ENCODE measurements at regions not wholly inside any gene's neighbourhood (a gene's known extent, or its start where the extent isn't known, plus 50 kb on each side); places are given as distances from the start of the nearest gene placed in this dataset.
"Not testable (repeated sequence)": the region's sequence is repeated elsewhere in the genome, so short reads cannot be mapped to it uniquely, and the experiment has no call there.

- H3F3A ChIP-seq (ENCODE audit: insufficient read depth), result no peaks in the 10 kb centered on the region
- H3K36me3 ChIP-seq (ENCODE audit: low read length), result no peaks in the 10 kb centered on the region
- no peaks in the 10 kb centered on the region for H3K9me3 ChIP-seq (ENCODE audit: insufficient read depth, low read length)
- H4K20me1 ChIP-seq (ENCODE audit: low read depth, low read length), result no peaks in the 10 kb centered on the region
- H3K9me2 ChIP-seq (replicated peaks; ENCODE audit: insufficient read depth, low read length), result no peaks in the 10 kb centered on the region
- no peaks in the 10 kb centered on the region for H3K27me3 ChIP-seq (ENCODE audit: low read length)
- no peak overlapping the region for H3K4me3 ChIP-seq (ENCODE audit: insufficient read depth, low read length, poor library complexity, severe bottlenecking)
- no peak overlapping the region for H2AFZ ChIP-seq (ENCODE audit: low read depth, low read length, severe bottlenecking)
- H3K9ac ChIP-seq (ENCODE audit: low read length), result no peak overlapping the region
- H3K4me2 ChIP-seq (ENCODE audit: low read depth, low read length, poor library complexity, severe bottlenecking), result no peak overlapping the region
- no peaks in the 10 kb centered on the region for H3K79me2 ChIP-seq (ENCODE audit: insufficient read depth, low read length)
- H3K27ac ChIP-seq (ENCODE audit: low read depth, low read length), result no peak overlapping the region
- no peak for TF ChIP-seq EZH2phosphoT487 (conservative IDR thresholded peaks at IDR 0.05; ENCODE audit: low read length)
- TF ChIP-seq, protein P1, sequence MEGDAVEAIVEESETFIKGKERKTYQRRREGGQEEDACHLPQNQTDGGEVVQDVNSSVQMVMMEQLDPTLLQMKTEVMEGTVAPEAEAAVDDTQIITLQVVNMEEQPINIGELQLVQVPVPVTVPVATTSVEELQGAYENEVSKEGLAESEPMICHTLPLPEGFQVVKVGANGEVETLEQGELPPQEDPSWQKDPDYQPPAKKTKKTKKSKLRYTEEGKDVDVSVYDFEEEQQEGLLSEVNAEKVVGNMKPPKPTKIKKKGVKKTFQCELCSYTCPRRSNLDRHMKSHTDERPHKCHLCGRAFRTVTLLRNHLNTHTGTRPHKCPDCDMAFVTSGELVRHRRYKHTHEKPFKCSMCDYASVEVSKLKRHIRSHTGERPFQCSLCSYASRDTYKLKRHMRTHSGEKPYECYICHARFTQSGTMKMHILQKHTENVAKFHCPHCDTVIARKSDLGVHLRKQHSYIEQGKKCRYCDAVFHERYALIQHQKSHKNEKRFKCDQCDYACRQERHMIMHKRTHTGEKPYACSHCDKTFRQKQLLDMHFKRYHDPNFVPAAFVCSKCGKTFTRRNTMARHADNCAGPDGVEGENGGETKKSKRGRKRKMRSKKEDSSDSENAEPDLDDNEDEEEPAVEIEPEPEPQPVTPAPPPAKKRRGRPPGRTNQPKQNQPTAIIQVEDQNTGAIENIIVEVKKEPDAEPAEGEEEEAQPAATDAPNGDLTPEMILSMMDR (IDR thresholded peaks at IDR 0.05; ENCODE audit: insufficient read depth, low read length, poor library complexity, severe bottlenecking), result no peak
These were observed 717.3 kb upstream of the HS6ST1 start for GRCh38 chr2:129035992-129036391.

DNA sequence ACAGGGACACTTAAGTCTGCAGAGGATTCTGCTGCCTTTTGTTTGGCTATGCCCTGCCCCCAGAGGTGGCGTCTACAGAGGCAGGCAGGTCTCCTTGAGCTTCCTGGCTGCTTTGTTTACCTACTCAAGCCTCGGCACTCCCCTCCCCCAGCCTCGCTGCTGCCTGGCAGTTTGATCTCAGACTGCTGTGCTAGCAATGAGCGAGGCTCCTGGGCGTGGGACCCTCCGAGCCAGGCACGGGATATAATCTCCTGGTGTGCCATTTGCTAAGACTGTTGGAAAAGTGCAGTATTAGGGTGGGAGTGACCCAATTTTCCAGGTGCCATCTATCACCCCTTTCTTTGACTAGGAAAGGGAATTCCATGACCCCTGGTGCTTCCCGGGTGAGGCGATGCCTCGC lies 725.0 kb upstream of the HS6ST1 start:
- not testable (repeated sequence) for H3K9me2 ChIP-seq (replicated peaks; ENCODE audit: insufficient read depth, low read length); H4K20me1 ChIP-seq (ENCODE audit: low read depth, low read length); H3K27ac ChIP-seq (ENCODE audit: low read depth, low read length); H2AFZ ChIP-seq (ENCODE audit: low read depth, low read length, severe bottlenecking); H3K9me3 ChIP-seq (ENCODE audit: insufficient read depth, low read length); H3K27me3 ChIP-seq (ENCODE audit: low read length); H3F3A ChIP-seq (ENCODE audit: insufficient read depth); H3K4me3 ChIP-seq (ENCODE audit: insufficient read depth, low read length, poor library complexity, severe bottlenecking); H3K79me2 ChIP-seq (ENCODE audit: insufficient read depth, low read length); H3K9ac ChIP-seq (ENCODE audit: low read length); H3K36me3 ChIP-seq (ENCODE audit: low read length); H3K4me2 ChIP-seq (ENCODE audit: low read depth, low read length, poor library complexity, severe bottlenecking)

DNA sequence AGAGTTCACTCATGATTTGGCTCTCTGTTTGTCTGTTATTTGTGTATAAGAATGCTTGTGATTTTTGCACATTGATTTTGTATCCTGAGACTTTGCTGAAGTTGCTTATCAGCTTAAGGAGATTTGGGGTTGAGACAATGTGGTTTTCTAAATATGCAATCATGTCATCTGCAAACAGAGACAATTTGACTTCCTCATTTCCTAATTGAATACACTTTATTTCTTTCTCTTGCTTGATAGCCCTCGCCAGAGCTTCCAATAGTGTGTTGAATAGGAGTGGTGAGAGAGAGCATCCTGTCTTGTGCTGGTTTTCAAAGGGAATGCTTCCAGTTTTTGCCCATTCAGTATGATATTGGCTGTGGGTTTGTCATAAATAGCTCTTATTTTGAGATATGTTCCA lies 727.8 kb upstream of the HS6ST1 start:
- H2AFZ ChIP-seq (ENCODE audit: low read depth, low read length, severe bottlenecking); H3K36me3 ChIP-seq (ENCODE audit: low read length); H3K27ac ChIP-seq (ENCODE audit: low read depth, low read length); H4K20me1 ChIP-seq (ENCODE audit: low read depth, low read length); H3K27me3 ChIP-seq (ENCODE audit: low read length); H3K79me2 ChIP-seq (ENCODE audit: insufficient read depth, low read length); H3K9me2 ChIP-seq (replicated peaks; ENCODE audit: insufficient read depth, low read length); H3K9ac ChIP-seq (ENCODE audit: low read length); H3F3A ChIP-seq (ENCODE audit: insufficient read depth); H3K4me3 ChIP-seq (ENCODE audit: insufficient read depth, low read length, poor library complexity, severe bottlenecking); H3K9me3 ChIP-seq (ENCODE audit: insufficient read depth, low read length); H3K4me2 ChIP-seq (ENCODE audit: low read depth, low read length, poor library complexity, severe bottlenecking): not testable (repeated sequence)

DNA sequence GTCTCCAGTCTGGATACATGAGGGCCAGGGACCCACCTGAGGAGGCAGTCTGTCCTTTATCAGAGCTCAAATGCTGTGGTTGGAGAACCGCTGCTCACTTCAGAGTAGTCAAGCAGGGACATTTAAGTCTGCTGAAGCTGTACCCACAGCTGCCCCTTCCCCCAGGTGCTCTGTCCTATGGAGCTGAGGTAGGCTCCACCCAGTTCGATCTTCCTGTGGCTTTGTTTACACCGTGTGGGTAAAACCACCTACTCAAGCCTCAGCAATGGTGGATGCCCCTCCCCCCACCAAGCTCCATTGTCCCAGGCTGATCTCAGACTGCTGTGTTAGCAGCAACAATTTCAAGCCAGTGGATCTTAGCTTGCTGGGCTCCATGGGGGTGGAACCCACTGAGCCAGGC lies 731.4 kb upstream of the HS6ST1 start:
- Histone ChIP-seq H3K36me3 (ENCODE audit: low read length) (no peaks in the 10 kb centered on the region), H3F3A (ENCODE audit: insufficient read depth) (no peaks in the 10 kb centered on the region), H3K27me3 (ENCODE audit: low read length) (no peaks in the 10 kb centered on the region), H3K79me2 (ENCODE audit: insufficient read depth, low read length) (no peaks in the 10 kb centered on the region), H3K27ac (ENCODE audit: low read depth, low read length) (no peak overlapping the region), H3K9ac (ENCODE audit: low read length) (no peak overlapping the region), H4K20me1 (ENCODE audit: low read depth, low read length) (no peaks in the 10 kb centered on the region), H3K9me3 (ENCODE audit: insufficient read depth, low read length) (no peaks in the 10 kb centered on the region), H3K4me3 (ENCODE audit: insufficient read depth, low read length, poor library complexity, severe bottlenecking) (no peak overlapping the region), H3K9me2 (replicated peaks; ENCODE audit: insufficient read depth, low read length) (no peaks in the 10 kb centered on the region), H2AFZ (ENCODE audit: low read depth, low read length, severe bottlenecking) (no peak overlapping the region), H3K4me2 (ENCODE audit: low read depth, low read length, poor library complexity, severe bottlenecking) (no peak overlapping the region)
- TF ChIP-seq EZH2phosphoT487 (conservative IDR thresholded peaks at IDR 0.05; ENCODE audit: low read length), result no peak
- TF ChIP-seq, protein P1 (IDR thresholded peaks at IDR 0.05; ENCODE audit: insufficient read depth, low read length, poor library complexity, severe bottlenecking), result no peak
